ENCODE measurements at regions not wholly inside any gene's neighbourhood (a gene's known extent, or its start where the extent isn't known, plus 50 kb on each side); places are given as distances from the start of the nearest gene placed in this dataset.

GRCh38 chr12:92085736-92086040, 60.0 kb downstream of the BTG1 start:
- H3K4me3 Mint-ChIP-seq: no peak overlapping the region
- Histone ChIP-seq H3K4me2 (replicated peaks; ENCODE audit: low read depth, low read length, poor library complexity, severe bottlenecking) (no peak overlapping the region), H3K4me3 (ENCODE audit: control extremely low read depth in 1 of 5, extremely low read depth in 1 of 5, insufficient read depth in 1 of 5, low read depth in 2 of 5, low read length in 4 of 5) (no peak overlapping the region), H3K4me1 (ENCODE audit: control insufficient read depth in 2 of 2, insufficient read depth in 2 of 2, low read length in 2 of 2) (no peaks in the 10 kb centered on the region), H3K79me2 (ENCODE audit: control insufficient read depth, insufficient read depth, low read length) (no peaks in the 10 kb centered on the region), H2AFZ (ENCODE audit: insufficient read depth, low read depth, low read length, poor library complexity, severe bottlenecking) (no peak overlapping the region), H3K27ac (ENCODE audit: low read length in 2 of 2) (no peak overlapping the region), H4K20me1 (ENCODE audit: control insufficient read depth, insufficient read depth, low read length, poor library complexity, severe bottlenecking) (no peaks in the 10 kb centered on the region), H3K9ac (ENCODE audit: low read length) (no peak overlapping the region), H3K36me3 (replicated peaks in 1 of 2; ENCODE audit: control extremely low read depth in 1 of 2, control insufficient read depth in 1 of 2, extremely low read depth in 1 of 2, insufficient read depth in 2 of 2, low read length in 1 of 2) (no peaks in the 10 kb centered on the region), H3K9me3 (ENCODE audit: control extremely low read depth in 1 of 3, control insufficient read depth in 2 of 3, insufficient read depth in 1 of 3, low read length in 2 of 3) (peaks cover 0 to 1% (median 0%) of the 10 kb centered on the region in 3 donors), H3K27me3 (replicated peaks in 1 of 4; ENCODE audit: control extremely low read depth in 1 of 4, control insufficient read depth in 3 of 4, insufficient read depth in 4 of 4, low read length in 3 of 4) (no peaks in the 10 kb centered on the region)
- H3K4me1 Mint-ChIP-seq: peaks cover 15% of the 10 kb centered on the region
- no peak for TF ChIP-seq CTCF (IDR thresholded peaks at IDR 0.05)
- no peak for TF ChIP-seq EZH2 (IDR thresholded peaks at IDR 0.05; ENCODE audit: borderline replicate concordance, insufficient read depth, low read depth, low read length, poor library complexity, severe bottlenecking)
- no peak overlapping the region for H3K27ac Mint-ChIP-seq
- intact Hi-C loops (cut with micrococcal nuclease): no loop called here
- no peaks in the 10 kb centered on the region for H3K27me3 Mint-ChIP-seq
- CTCF ChIA-PET: interaction anchor here (1.2 kb wide), 1 partner anchor 274 kb away, joined by 4 read pairs; no protein-coding TSS in a partner anchor
- no CpG with 5 or more reads among the region's 1 CpG for WGBS (ENCODE audit: insufficient coverage)
- DNase-seq (no peak), ATAC-seq (ENCODE audit: low read depth) (no peak)
- no peaks in the 10 kb centered on the region for H3K9me3 Mint-ChIP-seq (ENCODE audit: insufficient read depth)
- POLR2A ChIA-PET: no interaction called here

- Histone ChIP-seq H3K4me1 (ENCODE audit: control insufficient read depth in 2 of 2, insufficient read depth in 2 of 2, low read length in 2 of 2) (peaks cover 4 to 5% of the 10 kb centered on the region in 2 donors), H3K4me3 (ENCODE audit: control extremely low read depth in 1 of 5, extremely low read depth in 1 of 5, insufficient read depth in 1 of 5, low read depth in 2 of 5, low read length in 4 of 5) (no peak overlapping the region), H3K27me3 (replicated peaks in 1 of 4; ENCODE audit: control extremely low read depth in 1 of 4, control insufficient read depth in 3 of 4, insufficient read depth in 4 of 4, low read length in 3 of 4) (no peaks in the 10 kb centered on the region), H4K20me1 (ENCODE audit: control insufficient read depth, insufficient read depth, low read length, poor library complexity, severe bottlenecking) (no peaks in the 10 kb centered on the region), H3K9ac (ENCODE audit: low read length) (no peak overlapping the region), H3K79me2 (ENCODE audit: control insufficient read depth, insufficient read depth, low read length) (no peaks in the 10 kb centered on the region), H3K9me3 (ENCODE audit: control extremely low read depth in 1 of 3, control insufficient read depth in 2 of 3, insufficient read depth in 1 of 3, low read length in 2 of 3) (peaks cover 0 to 1% (median 0%) of the 10 kb centered on the region in 3 donors), H2AFZ (ENCODE audit: insufficient read depth, low read depth, low read length, poor library complexity, severe bottlenecking) (no peak overlapping the region), H3K36me3 (replicated peaks in 1 of 2; ENCODE audit: control extremely low read depth in 1 of 2, control insufficient read depth in 1 of 2, extremely low read depth in 1 of 2, insufficient read depth in 2 of 2, low read length in 1 of 2) (no peaks in the 10 kb centered on the region), H3K27ac (ENCODE audit: low read length in 2 of 2) (no peak overlapping the region), H3K4me2 (replicated peaks; ENCODE audit: low read depth, low read length, poor library complexity, severe bottlenecking) (no peak overlapping the region)
- intact Hi-C loops (cut with micrococcal nuclease): no loop called here
- Mint-ChIP-seq H3K27me3 (no peaks in the 10 kb centered on the region), H3K4me1 (peaks cover 20% of the 10 kb centered on the region), H3K27ac (no peak overlapping the region), H3K4me3 (no peak overlapping the region), H3K9me3 (ENCODE audit: insufficient read depth) (no peaks in the 10 kb centered on the region)
- ChIA-PET CTCF (interaction anchor here (1.2 kb wide), 1 partner anchor 274 kb away, joined by 4 read pairs; no protein-coding TSS in a partner anchor), POLR2A (no interaction called here)
- DNase-seq: no peak
- 94% methylated on average over 2 of the region's 3 CpGs for WGBS (ENCODE audit: insufficient coverage)
- TF ChIP-seq CTCF (IDR thresholded peaks at IDR 0.05) (no peak), EZH2 (IDR thresholded peaks at IDR 0.05; ENCODE audit: borderline replicate concordance, insufficient read depth, low read depth, low read length, poor library complexity, severe bottlenecking) (no peak)
- no peak for ATAC-seq (ENCODE audit: low read depth)
These were observed 60.5 kb downstream of the BTG1 start for GRCh38 chr12:92085040-92085735.
